ENCODE measurements at regions not wholly inside any gene's neighbourhood (a gene's known extent, or its start where the extent isn't known, plus 50 kb on each side); places are given as distances from the start of the nearest gene placed in this dataset.

DNA sequence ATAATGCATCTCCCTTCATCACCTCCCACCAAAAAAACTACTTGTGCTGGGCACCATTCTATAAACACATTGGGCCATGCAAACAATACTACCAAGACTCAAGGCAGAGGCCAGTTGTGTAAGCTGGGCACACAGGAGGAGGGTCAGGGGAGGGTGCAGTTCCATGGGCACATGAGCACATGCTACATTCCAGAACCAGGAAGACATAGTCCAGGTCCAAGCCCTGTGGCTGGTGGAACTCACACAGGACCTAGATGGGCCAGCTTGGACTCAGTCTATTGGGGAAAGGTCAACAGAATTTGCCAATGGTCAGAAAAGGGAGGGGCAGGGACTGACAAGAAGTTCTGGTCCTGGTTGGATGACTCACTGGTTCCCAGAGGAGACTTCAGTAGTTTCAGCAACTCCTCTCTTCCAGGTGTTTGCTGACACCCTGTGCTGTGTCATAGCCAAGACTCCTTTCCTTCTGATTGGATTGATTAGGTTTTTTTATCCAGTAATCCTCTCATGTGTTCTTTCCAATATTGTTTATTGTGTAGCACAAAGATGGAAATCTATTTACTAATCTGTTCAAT, 249.7 kb downstream of the C1orf94 start:
- no peak for TF ChIP-seq CTCF (IDR thresholded peaks at IDR 0.05)
- no peak for TF ChIP-seq ZFX (IDR thresholded peaks at IDR 0.05; ENCODE audit: borderline replicate concordance)
